Epithelial cell of proximal tubule (primary cell): ENCODE measurements at regions not wholly inside any gene's neighbourhood (a gene's known extent, or its start where the extent isn't known, plus 50 kb on each side); places are given as distances from the start of the nearest gene placed in this dataset.

Source experiments
- DNase-seq: peaks from one replicate; pipeline ENCODE4 v3.0.0-alpha.2; 2011; ENCODE audit warnings: low read depth
- H3K4me3 ChIP-seq: 2 replicates; pipeline ENCODE4 v1.5.1; 2011; ENCODE audit warnings: low read depth, mild to moderate bottlenecking, low read length
- TF ChIP-seq, protein P1 (sequence below): conservative IDR thresholded peaks from 2 replicates; pipeline ENCODE4 v1.5.1; 2012; ENCODE audit warnings: low read depth, mild to moderate bottlenecking, low read length

DNA sequence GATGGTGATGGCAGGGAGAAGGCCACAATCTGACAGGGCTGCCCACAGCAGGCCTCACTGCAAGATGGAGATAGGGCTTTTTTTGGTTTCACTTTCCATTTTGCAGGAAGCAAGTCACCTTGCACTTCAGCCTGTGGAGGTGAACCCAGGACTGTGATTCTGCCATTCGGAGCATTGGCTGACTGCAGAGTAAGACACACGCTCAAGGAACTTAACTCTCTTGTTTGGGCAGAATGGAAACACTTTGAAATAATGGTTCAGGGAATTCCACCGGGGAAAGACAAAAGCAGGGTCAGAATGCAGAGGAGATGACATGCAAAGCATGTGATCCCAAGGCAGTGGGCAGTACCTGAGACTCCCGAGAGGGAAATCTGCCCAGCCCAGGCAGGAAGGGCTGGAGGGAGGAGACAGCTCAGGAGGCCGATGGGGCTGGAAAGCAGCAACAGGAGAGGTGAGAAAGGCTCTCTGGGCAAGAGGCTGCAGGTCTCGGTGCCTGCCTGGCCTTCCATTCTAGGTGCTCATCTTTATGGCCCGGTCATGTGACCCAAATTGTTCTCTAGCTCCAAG, 58.7 kb upstream of the PRMT8 start:
- no peak for DNase-seq
- TF ChIP-seq, protein P1, sequence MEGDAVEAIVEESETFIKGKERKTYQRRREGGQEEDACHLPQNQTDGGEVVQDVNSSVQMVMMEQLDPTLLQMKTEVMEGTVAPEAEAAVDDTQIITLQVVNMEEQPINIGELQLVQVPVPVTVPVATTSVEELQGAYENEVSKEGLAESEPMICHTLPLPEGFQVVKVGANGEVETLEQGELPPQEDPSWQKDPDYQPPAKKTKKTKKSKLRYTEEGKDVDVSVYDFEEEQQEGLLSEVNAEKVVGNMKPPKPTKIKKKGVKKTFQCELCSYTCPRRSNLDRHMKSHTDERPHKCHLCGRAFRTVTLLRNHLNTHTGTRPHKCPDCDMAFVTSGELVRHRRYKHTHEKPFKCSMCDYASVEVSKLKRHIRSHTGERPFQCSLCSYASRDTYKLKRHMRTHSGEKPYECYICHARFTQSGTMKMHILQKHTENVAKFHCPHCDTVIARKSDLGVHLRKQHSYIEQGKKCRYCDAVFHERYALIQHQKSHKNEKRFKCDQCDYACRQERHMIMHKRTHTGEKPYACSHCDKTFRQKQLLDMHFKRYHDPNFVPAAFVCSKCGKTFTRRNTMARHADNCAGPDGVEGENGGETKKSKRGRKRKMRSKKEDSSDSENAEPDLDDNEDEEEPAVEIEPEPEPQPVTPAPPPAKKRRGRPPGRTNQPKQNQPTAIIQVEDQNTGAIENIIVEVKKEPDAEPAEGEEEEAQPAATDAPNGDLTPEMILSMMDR, result no peak
- no peak overlapping the region for H3K4me3 ChIP-seq

- no peak for DNase-seq
Observed at GRCh38 chr12:3432868-3433267, 58.1 kb upstream of the PRMT8 start.

GRCh38 chr12:3436461-3437065, 54.4 kb upstream of the PRMT8 start:
- no peak for DNase-seq
- no peak overlapping the region for H3K4me3 ChIP-seq
- TF ChIP-seq, protein P1, result no peak

More at GRCh38 chr12:3432868-3433267, 58.1 kb upstream of the PRMT8 start:
- no peak overlapping the region for H3K4me3 ChIP-seq
- TF ChIP-seq, protein P1, result no peak

DNA sequence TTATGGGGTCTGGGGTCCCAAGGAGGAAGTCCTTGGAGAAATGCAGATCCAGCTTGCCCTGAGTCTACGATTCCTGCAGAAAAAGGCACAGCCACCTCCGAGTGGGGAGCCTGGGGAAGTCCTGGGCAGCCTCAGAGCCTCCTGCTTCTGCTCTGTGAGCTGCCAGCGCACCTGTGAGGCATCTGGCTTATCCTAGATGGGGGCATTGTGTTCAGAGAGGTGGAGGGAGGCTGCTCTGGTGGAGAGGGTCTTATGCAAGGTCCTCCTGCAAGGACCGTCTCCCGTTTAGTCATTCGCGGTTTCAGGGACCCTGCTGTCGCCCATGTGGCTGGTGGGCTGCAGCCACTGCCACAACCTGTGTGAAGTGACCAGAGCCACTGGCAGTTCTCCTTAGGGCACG, 53.0 kb upstream of the PRMT8 start:
- H3K4me3 ChIP-seq, result no peak overlapping the region
- TF ChIP-seq, protein P1, result no peak
- no peak for DNase-seq

DNA sequence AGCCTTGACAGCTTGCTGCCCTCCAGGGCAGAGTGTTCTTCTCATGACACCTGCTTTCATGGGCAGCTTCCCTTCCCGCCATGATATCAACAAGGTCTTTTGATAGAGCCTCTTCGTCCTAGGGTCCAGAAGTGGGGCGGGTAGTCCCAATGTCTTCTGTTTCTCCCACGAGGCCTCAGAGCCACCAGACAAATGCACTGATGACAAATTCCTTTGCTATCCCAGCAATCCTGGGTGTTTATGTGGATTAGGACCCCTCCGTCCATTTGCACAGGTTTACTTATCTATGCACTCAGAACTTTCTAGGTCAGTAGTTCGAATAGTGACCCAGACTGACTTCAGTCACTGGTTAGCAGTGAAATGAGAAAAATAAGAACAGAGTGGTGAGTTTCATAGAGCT, 52.6 kb upstream of the PRMT8 start:
- H3K4me3 ChIP-seq, result no peak overlapping the region
- TF ChIP-seq, protein P1, result no peak
- no peak for DNase-seq
